ENCODE measurements at regions not wholly inside any gene's neighbourhood (a gene's known extent, or its start where the extent isn't known, plus 50 kb on each side); places are given as distances from the start of the nearest gene placed in this dataset.

DNA sequence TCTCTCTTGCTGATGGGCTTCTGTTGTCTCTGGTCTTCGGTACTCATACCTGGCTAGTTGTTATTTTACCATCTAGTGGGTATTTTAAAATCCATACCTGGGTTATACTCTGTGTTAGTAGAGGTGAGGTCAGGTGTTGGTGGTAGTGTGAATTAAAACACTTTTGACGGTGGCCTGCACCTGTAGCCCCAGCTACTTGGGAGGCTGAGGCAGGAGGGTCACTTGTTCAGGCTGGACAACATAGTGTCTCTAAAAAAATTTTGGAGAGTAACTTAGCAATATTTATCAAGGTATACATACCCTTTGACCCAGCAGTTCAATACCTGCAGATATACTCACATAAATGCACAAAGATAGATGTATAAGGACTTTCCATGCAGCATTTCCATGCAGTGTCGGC lies 55.4 kb downstream of the GSX1 start:
- Histone ChIP-seq H3K27ac (no peak overlapping the region), H3K9me3 (peaks cover 0 to 2% of the 10 kb centered on the region in 2 donors), H3K36me3 (no peaks in the 10 kb centered on the region), H3K4me1 (no peaks in the 10 kb centered on the region), H3K4me3 (no peak overlapping the region), H3K27me3 (peaks cover 0 to 60% of the 10 kb centered on the region in 2 donors)
- no peak for DNase-seq
- intact Hi-C loops (cut with DNase I), result no loop called here
- ATAC-seq, result no peak
- TF ChIP-seq, protein P1, sequence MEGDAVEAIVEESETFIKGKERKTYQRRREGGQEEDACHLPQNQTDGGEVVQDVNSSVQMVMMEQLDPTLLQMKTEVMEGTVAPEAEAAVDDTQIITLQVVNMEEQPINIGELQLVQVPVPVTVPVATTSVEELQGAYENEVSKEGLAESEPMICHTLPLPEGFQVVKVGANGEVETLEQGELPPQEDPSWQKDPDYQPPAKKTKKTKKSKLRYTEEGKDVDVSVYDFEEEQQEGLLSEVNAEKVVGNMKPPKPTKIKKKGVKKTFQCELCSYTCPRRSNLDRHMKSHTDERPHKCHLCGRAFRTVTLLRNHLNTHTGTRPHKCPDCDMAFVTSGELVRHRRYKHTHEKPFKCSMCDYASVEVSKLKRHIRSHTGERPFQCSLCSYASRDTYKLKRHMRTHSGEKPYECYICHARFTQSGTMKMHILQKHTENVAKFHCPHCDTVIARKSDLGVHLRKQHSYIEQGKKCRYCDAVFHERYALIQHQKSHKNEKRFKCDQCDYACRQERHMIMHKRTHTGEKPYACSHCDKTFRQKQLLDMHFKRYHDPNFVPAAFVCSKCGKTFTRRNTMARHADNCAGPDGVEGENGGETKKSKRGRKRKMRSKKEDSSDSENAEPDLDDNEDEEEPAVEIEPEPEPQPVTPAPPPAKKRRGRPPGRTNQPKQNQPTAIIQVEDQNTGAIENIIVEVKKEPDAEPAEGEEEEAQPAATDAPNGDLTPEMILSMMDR (IDR thresholded peaks at IDR 0.05), result no peak

DNA sequence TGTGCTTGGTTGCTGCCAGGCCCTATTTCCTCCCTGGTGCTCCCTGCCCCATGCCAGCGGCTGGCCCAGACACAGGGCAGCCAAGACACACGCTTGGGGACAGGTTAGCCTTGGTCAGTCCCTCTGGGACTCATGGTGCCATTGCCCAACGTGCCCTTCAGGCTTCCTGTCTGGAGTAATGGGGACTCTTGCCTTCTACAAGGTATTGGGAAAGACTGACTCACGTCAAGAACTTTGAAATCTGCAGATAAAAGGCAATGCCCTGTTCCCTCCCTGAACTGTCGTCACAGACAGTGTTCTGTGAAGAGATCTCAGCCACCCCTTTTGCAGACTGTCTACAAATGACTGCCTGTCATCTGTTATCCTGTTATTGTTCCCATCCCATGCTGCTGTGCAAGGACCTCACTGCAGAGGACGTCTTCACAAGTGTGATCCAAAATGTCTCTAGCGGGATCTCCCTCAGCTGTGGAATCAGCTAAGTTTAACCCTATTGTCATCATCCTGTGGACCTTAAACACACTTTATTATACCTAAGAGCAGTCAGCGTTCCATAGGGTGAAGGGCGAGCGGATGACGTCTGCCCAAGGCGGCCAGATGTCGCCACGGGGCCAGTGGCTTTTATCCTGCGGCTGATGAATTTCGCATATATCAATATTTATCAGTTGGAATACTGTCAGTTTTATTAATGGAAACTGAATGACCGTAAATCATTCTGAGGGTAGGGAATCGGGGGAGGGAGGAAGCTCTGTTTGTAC lies 59.0 kb downstream of the GSX1 start:
- no peak overlapping the region for H3K27ac ChIP-seq
- no peak overlapping the region for H3K4me3 ChIP-seq
- no peaks in the 10 kb centered on the region for H3K36me3 ChIP-seq
- no peaks in the 10 kb centered on the region for H3K9me3 ChIP-seq
- ATAC-seq (no peak), DNase-seq (no peak)
- TF ChIP-seq, protein P1 (IDR thresholded peaks at IDR 0.05), result no peak
- H3K27me3 ChIP-seq, result peaks cover 0 to 75% of the 10 kb centered on the region in 2 donors
- H3K4me1 ChIP-seq, result no peaks in the 10 kb centered on the region
- intact Hi-C loops (cut with DNase I), result no loop called here

DNA sequence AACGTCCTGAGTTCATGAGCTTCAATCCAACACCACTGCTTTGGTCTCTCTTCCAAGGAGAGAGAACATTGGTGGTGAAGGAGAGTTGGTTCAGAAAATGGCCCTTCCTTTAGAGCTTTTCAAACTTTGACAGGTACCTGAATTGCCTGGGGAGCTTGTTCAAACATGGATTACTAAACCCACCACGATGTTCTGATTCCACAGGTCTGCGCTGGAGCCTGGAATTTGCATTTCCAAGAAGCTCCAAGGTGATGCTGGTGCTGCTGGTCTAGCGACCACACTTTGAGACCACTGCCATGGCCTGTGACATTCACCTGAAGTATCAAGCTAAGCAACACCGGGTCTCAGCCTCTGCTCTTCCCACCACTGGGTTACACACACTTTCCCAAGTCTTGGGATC lies 60.2 kb downstream of the GSX1 start:
- TF ChIP-seq, protein P1 (IDR thresholded peaks at IDR 0.05), result no peak
- H3K4me1 ChIP-seq, result no peaks in the 10 kb centered on the region
- ATAC-seq, result no peak

DNA sequence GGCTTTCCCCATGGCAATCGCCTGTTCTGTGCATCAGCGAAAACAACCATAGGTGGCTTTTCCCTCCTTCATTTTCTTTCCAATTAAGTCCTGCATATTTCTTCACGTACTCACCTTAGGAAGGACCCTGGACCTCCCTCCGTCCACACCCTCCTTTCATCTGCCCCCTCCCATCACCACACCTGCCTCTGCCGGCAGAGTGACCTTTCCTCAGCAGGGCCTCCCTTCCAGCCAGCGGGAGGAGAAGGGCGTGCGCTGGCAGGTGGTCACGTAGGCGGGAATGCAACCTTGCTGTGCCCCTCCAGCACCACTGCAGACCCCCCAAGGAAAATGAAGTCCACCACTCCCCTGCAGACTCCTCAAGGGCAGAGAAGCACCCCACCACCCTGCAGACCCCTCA lies 61.1 kb downstream of the GSX1 start:
- Histone ChIP-seq H3K36me3 (no peaks in the 10 kb centered on the region), H3K27me3 (peaks cover 0 to 80% of the 10 kb centered on the region in 2 donors), H3K27ac (no peak overlapping the region), H3K4me3 (no peak overlapping the region), H3K9me3 (no peaks in the 10 kb centered on the region), H3K4me1 (no peaks in the 10 kb centered on the region)
- ATAC-seq (no peak), DNase-seq (no peak)
- intact Hi-C loops (cut with DNase I), result no loop called here
- TF ChIP-seq, protein P1 (IDR thresholded peaks at IDR 0.05), result no peak

More for the DNA sequence above, 60.2 kb downstream of the GSX1 start:
- intact Hi-C loops (cut with DNase I), result no loop called here
- peaks cover 0 to 80% of the 10 kb centered on the region in 2 donors for H3K27me3 ChIP-seq
- H3K27ac ChIP-seq, result no peak overlapping the region
- H3K9me3 ChIP-seq, result no peaks in the 10 kb centered on the region
- no peak overlapping the region for H3K4me3 ChIP-seq
- no peaks in the 10 kb centered on the region for H3K36me3 ChIP-seq
- no peak for DNase-seq

DNA sequence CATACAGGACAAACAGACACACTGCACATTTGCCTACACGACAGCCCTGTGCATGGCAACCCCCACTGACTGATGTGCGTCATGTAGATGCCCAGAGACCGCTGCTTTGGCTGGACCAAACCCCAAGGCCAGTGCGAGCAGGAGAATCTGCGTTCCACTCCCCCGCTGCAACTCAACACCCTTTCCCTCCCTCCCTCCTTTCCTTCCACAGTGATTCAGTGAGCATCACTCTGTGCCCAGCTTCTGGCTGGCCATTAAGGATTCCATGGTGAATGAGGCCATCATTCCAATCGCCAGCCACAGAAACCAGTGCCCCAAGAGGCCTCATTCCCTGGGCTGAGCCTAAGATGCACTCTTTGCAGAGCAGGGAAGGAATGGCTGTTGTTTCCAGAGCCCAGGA lies 61.6 kb downstream of the GSX1 start:
- no peak overlapping the region for H3K27ac ChIP-seq
- no peaks in the 10 kb centered on the region for H3K4me1 ChIP-seq
- H3K36me3 ChIP-seq, result no peaks in the 10 kb centered on the region
- no peaks in the 10 kb centered on the region for H3K9me3 ChIP-seq
- H3K27me3 ChIP-seq, result peaks cover 0 to 79% of the 10 kb centered on the region in 2 donors
- no peak for DNase-seq
- intact Hi-C loops (cut with DNase I), result no loop called here
- ATAC-seq, result no peak
- TF ChIP-seq, protein P1 (IDR thresholded peaks at IDR 0.05), result no peak
- H3K4me3 ChIP-seq, result no peak overlapping the region

Data from left lung (tissue), 4 donors.